Lower leg skin (tissue), 4 donors: ENCODE measurements at regions not wholly inside any gene's neighbourhood (a gene's known extent, or its start where the extent isn't known, plus 50 kb on each side); places are given as distances from the start of the nearest gene placed in this dataset.

Experiments used
- DNase-seq, 2 donors: peaks; one replicate each; pipeline ENCODE4 v3.0.0-alpha.2; 2019; ENCODE audit warnings: low spot score in 2 of 2
- H3K4me3 ChIP-seq: fragments of 200-600 bp; sonication (generic); 2 replicates; pipeline ENCODE4 v1.5.1; 2017; ENCODE audit warnings: mild to moderate bottlenecking, low read depth; ENCODE audit not compliant: poor library complexity, severe bottlenecking
- POLR2A ChIP-seq, 2 donors: fragments of 450-650 bp; IDR thresholded peaks; one replicate each; pipeline ENCODE4 v1.6.1; 2016 to 2017; ENCODE audit warnings: antibody characterized with exemption in 2 of 2, mild to moderate bottlenecking in 1 of 2, moderate library complexity in 1 of 2
- WGBS, 2 donors: methylation state at CpG; one replicate each; pipeline ENCODE4 v1.1.5; 2018; 5-methylcytosine and 5-hydroxymethylcytosine counted together
- intact Hi-C: fragments of 100-400 bp; cut with DNase I; formaldehyde crosslinking; loops from one replicate; pipeline ENCODE4 v1.15.0; 2023; ENCODE audit warnings: low total_unique reads
- TF ChIP-seq, protein P1 (sequence below), 3 donors: fragments of 450-650 bp; IDR thresholded peaks; one replicate each; pipeline ENCODE4 v1.5.1; 2016; ENCODE audit warnings: antibody characterized with exemption in 3 of 3, mild to moderate bottlenecking in 3 of 3, moderate library complexity in 2 of 3

DNA sequence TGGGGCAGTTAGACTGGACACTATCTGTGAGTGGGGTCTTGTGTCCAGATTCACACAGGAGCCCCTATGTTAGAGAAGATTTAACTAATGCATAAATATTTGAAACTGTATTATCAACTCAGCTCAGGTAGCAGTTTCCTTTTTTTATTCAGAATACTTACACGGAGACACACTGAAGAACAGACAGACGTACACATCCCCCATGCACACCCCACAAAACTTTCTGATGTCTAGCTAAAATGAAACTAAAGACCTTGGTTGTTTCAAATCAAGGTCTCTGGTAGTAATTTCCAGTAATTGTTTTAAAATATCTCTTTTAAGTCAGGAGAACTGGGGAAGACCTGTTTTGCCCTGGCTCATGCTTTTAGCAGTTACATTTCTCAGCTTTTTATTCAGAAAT is 55.7 kb upstream of the PRKCQ start:
- H3K4me3 ChIP-seq, result no peak overlapping the region
- WGBS, 2 donors, result 75 to 79% methylated on average over 2 of the region's 2 CpGs
- TF ChIP-seq, protein P1, sequence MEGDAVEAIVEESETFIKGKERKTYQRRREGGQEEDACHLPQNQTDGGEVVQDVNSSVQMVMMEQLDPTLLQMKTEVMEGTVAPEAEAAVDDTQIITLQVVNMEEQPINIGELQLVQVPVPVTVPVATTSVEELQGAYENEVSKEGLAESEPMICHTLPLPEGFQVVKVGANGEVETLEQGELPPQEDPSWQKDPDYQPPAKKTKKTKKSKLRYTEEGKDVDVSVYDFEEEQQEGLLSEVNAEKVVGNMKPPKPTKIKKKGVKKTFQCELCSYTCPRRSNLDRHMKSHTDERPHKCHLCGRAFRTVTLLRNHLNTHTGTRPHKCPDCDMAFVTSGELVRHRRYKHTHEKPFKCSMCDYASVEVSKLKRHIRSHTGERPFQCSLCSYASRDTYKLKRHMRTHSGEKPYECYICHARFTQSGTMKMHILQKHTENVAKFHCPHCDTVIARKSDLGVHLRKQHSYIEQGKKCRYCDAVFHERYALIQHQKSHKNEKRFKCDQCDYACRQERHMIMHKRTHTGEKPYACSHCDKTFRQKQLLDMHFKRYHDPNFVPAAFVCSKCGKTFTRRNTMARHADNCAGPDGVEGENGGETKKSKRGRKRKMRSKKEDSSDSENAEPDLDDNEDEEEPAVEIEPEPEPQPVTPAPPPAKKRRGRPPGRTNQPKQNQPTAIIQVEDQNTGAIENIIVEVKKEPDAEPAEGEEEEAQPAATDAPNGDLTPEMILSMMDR (IDR thresholded peaks at IDR 0.05), result no peak
- no peak for TF ChIP-seq POLR2A (IDR thresholded peaks at IDR 0.05)
- DNase-seq, result no peak
- intact Hi-C loops, result no loop called here
